22Rv1 (cell line): ENCODE measurements at regions not wholly inside any gene's neighbourhood (a gene's known extent, or its start where the extent isn't known, plus 50 kb on each side); places are given as distances from the start of the nearest gene placed in this dataset.

Experiments
- H3K27ac ChIP-seq: fragments of 450-650 bp; 2 replicates; pipeline ENCODE4 v1.5.1; 2017
- CTCF ChIP-seq: fragments of 450-650 bp; IDR thresholded peaks from 2 replicates; pipeline ENCODE4 v1.5.1; 2017; ENCODE audit warnings: mild to moderate bottlenecking
- ZFX ChIP-seq: fragments of 450-650 bp; IDR thresholded peaks from 2 replicates; pipeline ENCODE4 v1.6.1; 2017; ENCODE audit warnings: antibody characterized with exemption, borderline replicate concordance

DNA sequence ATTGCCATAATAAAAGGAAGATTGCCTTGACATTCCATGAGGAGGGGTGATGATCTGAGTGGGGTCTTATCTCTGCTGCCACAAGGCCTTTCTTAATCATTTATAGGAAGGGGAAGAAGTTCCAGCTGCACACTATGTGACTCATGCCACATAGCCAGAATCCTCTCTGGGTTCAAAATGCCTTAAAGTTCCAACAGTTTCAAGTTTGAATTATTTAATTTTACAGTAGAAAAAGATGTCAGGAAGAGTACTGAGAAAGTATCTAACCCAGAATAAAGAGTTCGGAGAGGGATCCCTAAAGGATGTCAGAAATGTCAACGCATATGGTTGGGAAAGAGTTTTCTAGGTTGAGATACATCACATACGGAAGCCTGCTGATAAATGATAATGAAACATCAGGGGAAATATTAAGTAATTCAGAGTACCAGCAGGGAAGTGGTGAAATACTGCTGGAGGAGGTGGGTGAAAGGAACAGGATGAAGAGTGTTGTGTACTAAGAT is 999.9 kb downstream of the TSN start:
- TF ChIP-seq CTCF (no peak), ZFX (no peak)
- H3K27ac ChIP-seq: no peak overlapping the region

- no peak overlapping the region for H3K27ac ChIP-seq
- no peak for TF ChIP-seq CTCF
- TF ChIP-seq ZFX: no peak
Measured at GRCh38 chr2:122758967-122759366, 1003.5 kb downstream of the TSN start.

- H3K27ac ChIP-seq: no peak overlapping the region
- TF ChIP-seq ZFX (no peak), CTCF (no peak)
Measured at GRCh38 chr2:122764014-122764413, 1008.6 kb downstream of the TSN start.

DNA sequence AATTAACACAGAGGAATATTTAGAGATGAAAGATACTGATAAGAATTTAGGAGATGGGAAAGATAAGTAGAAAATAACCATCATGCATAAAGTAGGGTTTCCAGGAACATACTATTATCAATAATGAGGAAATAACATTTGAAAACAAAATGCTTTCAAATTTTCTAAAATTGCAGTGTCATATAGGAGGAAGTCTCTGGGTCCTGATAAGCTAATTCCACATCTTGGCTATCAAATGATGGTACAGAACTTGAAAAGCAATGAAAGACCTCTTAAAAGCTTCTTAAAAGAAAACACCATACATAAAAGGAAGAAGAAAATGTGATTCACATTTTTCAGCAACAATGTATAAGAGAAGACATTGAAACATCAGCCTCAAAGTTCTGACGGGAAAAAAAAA is 1024.8 kb downstream of the TSN start:
- no peak overlapping the region for H3K27ac ChIP-seq
- TF ChIP-seq ZFX (no peak), CTCF (no peak)

- H3K27ac ChIP-seq: no peak overlapping the region
- no peak for TF ChIP-seq ZFX
- no peak for TF ChIP-seq CTCF
Measured at GRCh38 chr2:122794100-122794499, 1038.6 kb downstream of the TSN start.

DNA sequence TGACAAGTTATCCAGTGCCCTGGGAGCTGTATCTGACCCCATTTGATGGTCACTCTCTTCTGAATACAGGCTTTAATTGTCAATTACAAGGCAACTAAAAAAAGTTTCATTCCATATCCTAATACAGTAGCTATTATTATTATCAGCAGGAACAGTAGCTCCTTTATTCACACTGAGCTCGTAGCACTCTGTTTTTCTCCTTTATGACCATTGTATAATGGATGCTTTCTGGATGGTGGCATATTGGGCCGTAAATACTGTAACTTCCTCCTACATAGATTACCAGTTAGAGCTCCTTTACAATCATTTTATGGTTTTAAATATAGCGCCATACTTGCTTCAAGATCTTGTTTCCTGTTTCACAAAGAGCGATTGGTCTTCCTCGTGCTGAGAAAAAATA is 1040.3 kb downstream of the TSN start:
- TF ChIP-seq CTCF: no peak
- no peak for TF ChIP-seq ZFX
- H3K27ac ChIP-seq: no peak overlapping the region

- no peak overlapping the region for H3K27ac ChIP-seq
- no peak for TF ChIP-seq CTCF
Measured at GRCh38 chr2:122799391-122799790, 1043.9 kb downstream of the TSN start.
